Cerebellar cortex (tissue), 1 donor: ENCODE measurements at regions not wholly inside any gene's neighbourhood (a gene's known extent, or its start where the extent isn't known, plus 50 kb on each side); places are given as distances from the start of the nearest gene placed in this dataset.
"Not testable (repeated sequence)": the region's sequence is repeated elsewhere in the genome, so short reads cannot be mapped to it uniquely, and the experiment has no call there.

ENCODE experiments used
- DNase-seq: peaks from one replicate; pipeline ENCODE4 v3.0.0-alpha.2; 2015; ENCODE audit warnings: low spot score

DNA sequence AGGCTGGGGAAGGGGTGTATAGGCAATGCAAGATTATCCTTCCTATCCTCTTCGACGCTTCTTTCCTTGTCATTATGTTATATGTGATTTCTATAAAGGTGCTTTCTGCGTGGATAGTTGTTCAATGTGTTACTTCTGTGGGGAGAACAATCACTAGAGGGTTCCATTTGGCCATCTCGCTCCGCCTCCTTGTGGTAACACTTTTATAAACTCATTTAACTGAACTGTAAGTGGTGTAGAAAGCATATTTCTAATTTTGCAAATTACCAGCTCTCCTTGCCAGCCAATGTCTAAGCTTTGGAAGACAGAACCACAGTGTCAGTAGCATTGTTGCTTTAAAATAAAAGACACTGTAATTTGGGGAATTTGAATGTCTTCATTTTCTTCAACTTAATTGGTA lies 1093.7 kb upstream of the MIR17HG start:
- no peak for DNase-seq

DNA sequence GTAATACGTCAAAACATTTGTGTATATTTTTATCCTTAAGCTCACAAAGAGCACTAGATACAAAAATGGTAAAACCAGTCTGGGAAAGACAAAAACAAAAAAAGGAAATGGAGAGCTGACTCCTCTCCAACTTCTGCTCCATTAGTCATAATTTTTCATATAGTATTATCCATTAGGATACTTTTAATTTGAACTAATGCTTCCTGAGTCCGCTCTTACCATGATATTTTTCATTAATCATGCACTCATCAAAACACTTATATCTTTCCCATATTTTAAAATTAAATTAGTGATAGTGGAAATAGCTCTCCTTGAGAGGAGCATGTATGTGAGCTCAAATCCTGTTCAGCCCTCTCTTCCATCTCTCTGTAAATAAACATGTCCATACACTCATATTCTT lies 1093.0 kb upstream of the MIR17HG start:
- no peak for DNase-seq

DNA sequence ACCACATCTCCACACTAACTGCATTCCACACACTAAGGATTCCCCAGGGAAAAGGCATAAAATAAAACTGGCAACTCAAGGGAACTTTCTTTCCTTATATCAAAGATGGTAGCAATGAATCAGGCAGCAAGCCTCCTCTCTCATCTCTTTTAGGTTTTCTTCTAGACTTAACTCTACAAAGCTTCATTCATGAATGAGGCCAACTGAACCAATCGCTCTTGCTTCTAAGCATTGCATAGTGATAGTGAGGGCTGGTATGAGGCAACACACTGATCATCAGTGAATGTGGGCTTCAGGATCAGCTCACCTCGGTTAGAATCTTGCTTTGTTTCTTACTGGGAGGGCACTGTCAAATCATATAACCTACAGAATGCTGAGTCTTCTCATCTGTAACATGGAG lies 1090.7 kb upstream of the MIR17HG start:
- no peak for DNase-seq

DNA sequence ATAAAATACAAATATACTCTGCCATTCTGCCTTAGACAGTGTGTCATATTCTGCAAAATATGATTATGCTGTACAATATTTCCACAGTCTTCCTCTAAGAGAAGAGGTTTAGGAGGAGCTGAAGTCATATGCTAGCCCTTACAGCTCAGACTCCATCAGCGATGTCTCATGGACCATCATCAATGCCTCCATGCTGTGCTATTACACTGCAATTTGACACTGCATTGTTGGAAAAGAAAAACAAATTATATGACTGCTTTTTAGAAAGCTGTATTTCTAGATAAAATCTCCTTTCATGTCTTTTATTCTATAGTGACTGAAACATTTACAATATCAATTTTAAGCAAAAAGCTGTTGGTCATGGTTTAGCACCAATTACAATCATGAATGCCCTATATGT lies 1089.4 kb upstream of the MIR17HG start:
- no peak for DNase-seq

DNA sequence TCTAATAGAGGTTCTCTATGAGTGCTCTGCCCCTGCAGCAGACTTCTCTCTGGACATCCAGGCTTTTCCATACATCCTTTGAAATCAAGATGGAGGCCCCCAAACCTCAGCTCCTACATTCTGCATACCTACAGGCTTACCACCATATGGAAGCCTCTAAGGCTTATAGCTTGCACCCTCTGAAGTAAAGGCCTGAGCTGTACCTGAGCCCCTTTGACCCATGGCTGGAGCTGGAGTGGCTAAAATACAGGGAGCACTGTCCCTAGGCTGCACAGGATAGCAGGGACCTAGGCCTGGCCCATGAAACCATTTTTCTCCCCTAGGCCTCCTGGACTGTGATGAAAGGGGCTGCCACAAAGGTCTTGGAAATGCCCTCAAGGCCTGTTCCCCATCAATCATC lies 1086.1 kb upstream of the MIR17HG start:
- DNase-seq, result no peak

DNA sequence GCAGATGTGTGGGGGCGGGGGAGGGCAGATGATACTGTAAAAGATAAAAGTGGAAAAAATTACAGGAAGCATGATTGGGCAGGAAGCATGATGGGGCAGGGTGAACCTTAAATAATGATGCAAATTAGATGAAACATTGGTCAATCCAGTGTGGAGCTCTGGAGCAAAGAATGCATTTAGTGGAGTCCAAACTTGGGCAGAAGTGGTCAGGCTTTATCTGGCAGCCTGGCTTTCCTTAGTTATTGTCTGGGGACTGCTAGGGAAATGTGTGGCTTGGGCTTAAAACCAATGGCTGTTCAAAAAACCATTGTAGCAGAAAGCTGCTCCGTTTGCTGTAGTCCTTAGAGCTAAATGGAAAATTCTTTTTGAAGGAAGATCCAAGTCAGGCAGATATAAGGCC lies 1077.3 kb upstream of the MIR17HG start:
- no peak for DNase-seq

DNA sequence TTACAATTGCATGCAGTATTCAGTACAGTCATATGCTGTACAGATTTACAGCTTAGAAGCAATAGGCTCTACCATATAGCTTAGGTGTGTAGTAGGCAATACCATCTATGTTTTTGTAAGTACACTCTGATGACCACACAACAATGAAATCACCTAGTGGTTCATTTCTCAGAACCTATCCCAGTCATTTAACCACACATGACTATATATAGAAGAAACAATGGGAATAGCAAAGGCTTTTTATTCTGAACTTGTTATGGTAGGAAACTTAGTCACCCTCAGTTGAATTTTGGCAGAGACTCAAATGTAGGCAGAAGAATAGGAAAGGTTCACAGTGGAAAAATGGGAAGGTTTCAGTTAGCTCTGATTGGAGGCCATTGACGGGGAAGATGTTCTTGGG lies 1075.1 kb upstream of the MIR17HG start:
- no peak for DNase-seq

DNA sequence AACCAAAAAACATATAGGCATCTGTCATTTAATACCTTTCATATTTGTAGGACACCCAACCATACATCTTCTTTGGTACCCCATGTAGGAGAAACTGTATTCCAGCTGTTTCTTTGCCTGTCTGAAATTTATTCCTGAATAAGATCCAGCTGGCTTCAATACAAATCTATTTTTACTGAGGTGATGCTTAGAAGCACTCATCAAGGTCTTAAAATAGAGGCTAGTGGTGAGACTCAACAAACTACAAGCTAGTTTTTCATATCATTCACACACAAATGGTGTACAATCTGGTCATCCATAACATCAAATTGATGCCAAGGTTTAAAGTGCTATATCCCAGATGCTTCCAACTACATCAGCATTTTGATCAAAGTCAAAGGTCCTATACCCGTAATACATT lies 1071.3 kb upstream of the MIR17HG start:
- DNase-seq, result no peak

DNA sequence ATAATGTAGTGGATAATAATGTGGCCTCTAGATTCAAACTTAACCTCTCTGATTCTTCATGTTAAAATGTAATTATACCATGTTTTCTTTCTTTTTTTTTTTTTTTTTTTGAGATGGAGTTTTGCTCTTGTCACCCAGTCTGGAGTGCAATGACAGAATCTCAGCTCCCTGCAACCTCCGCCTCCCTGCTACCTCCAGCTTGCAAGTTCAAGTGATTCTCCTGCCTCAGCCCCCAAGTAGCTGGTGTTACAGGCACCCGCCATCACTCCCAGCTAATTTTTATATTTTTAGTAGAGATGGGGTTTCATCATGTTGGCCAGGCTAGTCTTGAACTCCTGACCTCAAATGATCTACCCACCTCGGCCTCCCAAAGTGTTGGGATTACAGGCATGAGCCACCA lies 1069.3 kb upstream of the MIR17HG start:
- DNase-seq, result not testable (repeated sequence)

DNA sequence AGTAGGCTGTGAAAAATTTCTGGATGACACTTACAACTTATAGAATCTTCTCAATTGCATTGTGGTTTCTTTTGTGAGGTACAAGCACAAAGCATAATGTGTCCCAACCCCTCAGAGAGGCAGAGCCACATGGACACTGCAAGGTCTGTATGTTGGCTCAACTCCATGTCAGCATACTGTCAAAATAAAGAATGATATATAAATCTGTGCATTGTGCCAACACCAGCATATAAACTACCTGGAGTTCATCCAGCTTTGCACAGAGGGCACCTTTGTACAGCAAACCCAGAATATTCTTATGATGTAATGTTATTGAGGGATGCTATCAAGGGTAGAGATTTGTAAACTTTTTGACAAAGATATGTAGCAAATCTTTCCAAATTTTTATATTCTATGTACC lies 1065.8 kb upstream of the MIR17HG start:
- no peak for DNase-seq

DNA sequence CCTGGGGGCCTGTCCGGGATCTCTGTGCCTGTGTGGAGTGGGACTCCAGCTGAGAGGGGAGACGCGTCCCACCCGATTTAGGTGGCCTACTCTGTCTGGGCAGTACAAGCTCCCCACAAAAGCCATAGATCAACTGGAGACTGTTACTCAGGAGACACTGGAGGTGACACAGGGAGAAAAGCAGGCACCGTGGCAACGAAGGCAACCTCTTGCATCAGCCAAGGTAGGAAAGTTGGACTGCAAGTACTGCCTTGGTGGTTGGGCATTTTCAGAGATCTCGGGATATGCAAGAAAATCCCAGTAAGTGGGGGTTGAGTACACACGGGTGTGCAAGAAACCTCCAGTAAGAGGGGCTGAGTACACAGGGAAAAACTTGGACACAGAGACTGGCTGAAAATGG lies 1060.0 kb upstream of the MIR17HG start:
- no peak for DNase-seq

DNA sequence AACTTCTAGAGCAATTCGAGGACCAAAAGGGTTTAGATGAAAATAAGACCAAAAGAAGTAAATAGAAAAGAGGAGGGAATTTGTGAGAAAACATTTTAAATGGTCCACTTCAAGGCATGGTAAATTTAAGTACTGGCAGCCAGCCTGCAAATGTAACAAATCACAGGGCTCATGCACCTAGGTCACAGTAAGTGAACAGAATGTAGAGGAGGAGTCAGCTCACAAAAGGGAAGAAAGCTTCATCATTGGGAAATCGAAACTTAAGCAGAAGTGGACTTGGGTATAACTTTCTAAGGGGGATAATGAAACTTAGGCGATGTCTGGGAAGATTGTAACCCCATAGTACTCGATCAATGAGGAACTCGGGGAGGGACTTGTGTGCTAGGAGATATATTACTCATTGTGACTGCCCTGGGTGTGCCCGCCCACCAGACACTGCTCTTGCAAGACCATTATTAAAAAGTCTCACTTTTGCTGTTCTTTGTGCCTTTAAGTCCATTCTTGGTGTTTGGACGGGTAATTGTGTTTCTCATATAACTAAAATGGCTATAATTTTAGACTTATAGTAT lies 1053.6 kb upstream of the MIR17HG start:
- no peak for DNase-seq

DNA sequence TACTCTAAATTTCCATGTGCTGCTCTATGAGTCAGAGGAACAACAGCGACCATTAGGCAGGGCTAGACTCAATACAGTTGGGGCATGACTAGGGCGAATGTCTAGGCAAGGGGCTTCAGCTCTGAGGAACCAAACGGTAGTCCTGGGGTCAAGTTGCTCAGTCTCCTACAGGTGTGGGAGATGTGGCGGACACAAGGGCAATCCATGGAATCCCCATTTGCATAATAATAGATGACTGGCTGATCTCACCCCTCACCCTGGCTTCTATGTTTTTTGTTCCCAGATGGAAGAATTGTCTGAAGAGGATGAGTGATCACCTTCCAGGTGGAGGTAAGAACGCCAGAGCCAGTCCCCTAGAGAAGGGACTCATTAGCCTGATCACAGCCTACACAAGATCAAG lies 1048.2 kb upstream of the MIR17HG start:
- no peak for DNase-seq

DNA sequence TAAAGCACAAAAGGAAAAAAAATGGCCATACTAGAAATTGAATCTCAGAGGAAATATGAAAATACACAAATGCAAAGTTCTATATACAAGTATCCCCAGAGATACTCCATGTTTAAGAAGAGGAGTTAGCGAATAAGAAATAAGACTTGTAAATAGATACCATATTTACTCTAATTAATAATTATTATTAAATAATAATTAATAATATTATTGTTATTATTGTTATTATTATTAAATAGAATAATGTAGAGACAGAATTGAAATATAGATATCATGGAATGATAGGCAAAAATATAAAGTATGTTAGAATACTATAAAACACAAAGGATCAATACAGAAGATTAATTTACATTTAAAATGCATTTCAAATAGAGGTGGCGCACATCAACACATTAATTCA lies 1047.5 kb upstream of the MIR17HG start:
- DNase-seq, result no peak

DNA sequence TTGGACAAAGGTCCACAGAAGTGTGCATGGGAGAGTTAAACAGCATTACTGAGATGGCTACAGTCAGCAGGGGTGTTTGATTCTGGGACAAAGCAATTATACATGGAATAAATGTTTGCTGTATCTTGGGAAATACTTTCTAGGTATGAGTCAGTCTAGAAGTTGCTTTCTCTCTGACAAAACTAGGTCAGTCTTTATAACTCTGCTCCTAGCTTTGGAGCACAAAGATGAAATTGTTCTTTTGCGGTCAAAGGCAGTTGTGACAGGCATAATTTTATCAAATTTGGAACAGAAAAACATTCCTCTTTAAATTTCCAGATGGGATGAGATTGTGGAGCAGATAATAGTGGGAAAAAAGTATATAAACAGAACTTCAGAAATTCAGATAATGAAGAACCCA lies 1045.4 kb upstream of the MIR17HG start:
- no peak for DNase-seq

DNA sequence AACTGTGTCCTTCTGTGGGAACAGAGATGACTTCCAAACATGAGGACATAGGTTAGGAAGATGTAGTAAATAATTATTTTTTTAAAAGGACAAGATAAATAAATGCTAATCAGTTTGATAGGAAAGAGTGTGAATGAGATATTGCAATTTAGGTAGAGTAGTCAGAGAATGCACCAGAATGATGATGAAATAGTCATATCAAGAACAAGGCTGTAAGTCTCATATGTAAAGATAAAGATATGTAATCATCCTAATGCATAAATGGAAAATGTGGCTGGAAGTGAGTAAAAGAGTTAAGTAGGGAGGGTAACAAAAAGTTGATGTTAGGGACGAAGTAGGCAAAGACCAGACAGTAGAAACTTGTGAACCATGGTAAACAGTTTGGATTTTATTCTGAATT lies 1041.7 kb upstream of the MIR17HG start:
- DNase-seq, result no peak

DNA sequence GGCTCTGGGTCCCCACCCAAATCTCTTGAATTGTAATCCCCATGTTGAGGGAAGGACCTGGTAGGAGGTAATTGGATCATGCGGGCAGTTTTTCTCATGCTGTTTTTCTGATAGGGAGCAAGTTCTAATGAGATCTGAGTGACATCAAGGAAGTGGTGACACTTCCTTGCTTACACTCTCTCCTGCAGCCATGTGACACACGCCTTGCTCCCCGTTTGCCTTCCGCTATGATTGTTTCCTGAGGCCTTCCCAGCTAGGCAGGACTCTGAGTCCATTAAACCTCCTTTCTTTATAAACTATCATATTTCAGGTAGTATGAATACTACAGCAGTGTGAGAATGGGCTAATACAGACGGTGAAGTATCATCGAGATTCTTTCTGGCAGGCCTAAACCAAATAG lies 1040.4 kb upstream of the MIR17HG start:
- DNase-seq, result no peak

DNA sequence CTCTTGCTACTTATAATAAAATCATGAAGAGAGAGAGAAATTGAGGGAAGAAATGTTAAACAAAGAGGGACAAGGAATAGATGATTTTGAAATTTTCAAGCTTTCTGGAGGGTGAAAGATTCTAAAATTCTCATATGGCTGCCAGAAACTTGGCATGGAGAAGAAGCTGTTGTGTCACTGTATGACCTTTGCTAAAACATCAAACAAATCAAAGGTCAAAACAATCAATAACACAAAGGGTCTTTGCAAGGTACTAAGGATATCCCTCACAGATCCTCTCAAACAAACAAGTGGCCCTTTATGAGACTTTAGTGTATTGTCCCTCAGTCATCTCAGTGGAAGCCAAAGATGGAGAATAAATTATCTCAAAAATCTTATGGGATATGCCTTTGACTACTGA lies 1039.2 kb upstream of the MIR17HG start:
- DNase-seq, result no peak

DNA sequence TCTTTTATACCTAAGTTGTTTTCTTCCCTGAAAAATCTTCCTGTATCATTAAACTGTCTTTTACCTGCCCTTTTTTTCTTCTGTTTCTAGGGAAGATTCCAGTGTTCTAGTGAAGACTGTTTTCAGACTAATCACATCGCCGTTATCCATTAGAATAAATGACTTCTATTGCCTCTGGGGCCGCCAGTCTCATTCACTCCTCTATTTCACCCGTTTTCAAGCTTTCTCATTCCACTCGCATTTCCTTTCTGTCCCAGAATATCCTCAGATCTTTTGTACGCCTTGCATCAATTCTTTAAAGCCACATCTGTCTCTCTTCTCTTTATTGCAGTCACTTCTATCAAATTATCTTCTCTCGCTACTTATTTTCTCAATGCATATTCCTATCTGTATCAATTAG lies 1035.6 kb upstream of the MIR17HG start:
- DNase-seq, result no peak

DNA sequence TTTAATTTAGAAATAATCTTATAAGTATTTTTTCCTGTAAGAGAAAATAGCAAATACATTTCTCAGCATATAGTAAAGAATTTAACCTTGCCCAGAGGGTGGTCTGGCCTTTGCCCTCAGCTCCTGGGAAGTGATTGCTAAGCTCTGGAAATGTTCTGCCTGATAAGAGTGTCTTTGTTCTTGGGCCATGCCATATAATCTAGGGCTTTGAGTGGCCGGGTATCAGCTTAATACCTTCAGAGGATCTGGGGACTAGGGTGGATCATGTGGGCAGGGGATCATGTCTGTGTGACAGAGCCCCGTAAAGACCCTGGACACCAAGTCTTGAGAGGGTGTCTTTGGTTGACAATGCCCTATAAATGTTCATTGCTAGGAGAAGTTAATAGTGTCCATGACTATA lies 1032.4 kb upstream of the MIR17HG start:
- DNase-seq, result no peak

DNA sequence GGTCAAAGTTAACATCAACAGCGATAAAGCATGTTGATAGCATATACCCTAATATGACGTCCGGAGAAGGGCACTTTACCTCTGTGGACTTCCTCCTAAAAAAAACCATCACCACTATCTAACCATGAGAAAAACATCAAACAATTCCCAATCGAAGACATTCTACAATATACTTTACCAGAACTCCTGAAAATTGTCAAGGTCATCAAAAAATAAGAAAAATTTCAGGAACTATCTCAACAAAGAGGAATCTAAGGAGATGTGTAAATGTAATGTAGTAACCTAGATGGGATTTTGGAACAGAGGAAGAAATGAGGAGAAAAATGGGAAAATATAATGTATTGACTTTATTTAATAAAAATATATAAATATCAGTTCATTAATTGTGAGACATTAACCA lies 1026.8 kb upstream of the MIR17HG start:
- no peak for DNase-seq

DNA sequence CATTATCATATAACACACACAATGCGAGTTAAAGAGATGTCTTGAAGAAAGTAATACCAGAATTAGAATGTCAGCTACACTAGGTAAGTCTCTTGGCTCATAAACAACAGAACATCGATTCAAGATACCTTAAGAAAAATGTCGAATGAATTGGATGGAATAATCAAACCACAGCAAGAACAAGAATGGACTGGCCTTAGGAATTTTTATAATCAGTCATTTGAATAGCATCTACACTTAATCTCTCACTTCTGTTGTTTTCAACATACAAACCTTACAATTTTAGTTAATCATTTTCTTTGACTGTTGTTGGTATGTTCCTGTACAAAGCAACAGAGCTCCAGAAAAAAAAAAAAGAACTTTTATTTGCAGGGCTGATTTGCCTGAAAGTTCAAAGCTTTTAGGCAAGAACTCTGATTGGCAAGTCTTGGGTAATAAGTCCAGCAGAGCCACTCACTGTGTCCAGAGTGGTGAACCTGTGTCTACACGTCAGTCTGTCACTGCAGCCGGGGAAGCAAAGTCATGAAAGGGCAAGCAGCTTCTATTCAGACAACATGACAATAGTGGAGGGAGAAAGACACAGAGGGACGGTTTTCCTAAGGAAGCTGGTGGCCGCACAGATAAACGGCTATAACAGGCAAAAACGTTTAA lies 1026.1 kb upstream of the MIR17HG start:
- no peak for DNase-seq

DNA sequence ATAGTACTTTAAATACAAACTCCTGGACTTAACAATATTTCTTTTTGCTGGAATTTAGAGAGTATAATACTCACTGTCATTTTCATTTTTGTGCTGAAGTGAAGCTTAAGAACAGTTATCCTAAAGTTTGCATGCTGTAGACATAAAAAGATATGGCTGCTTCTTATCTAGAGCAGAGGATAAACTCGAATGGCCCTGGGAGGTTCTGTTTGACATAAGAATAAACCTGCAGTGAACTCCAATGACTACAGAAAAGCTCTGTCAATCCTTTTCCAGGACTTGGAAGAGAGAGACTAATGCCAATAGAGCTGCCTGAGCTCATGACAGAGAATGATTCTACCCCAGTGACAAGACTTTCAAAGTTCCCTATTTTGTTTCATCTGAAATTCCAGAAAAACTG lies 1017.8 kb upstream of the MIR17HG start:
- no peak for DNase-seq

DNA sequence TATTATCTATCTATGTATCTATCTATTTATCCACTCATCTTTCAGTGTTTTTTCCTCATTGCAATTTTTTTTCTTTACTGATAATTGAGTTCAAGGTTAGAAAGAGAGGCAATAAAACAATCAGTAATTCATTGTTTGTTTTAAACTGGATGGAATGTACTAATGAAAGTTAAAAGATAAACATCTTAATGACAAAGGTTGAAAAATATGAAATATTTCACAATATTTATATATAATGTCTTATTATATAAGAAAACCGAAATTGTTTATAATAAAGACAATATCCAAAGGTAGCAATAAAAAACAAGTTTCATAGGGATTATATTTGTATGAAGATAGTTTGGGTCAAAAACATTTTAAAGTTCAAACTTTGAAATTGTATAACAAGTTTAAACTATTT lies 1015.5 kb upstream of the MIR17HG start:
- no peak for DNase-seq

DNA sequence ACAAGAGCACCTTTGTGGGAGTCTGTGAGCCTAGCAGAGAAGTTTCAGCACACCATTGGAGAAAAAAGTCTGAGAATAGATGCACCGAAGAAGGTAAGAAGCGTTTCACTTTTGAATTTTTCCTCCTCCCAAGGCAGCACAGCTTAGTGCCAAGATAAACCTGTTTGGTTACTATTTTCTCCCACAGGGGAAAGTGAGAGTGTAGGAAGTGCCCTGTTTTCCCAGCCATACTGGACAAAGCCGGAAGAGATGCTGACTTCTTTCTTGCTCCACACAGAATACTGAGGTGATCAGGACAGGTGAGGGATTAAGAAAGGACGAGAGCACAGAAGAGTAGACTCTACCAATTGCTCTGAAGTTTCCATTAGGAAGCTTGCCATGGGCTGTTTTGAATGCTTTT lies 1011.0 kb upstream of the MIR17HG start:
- no peak for DNase-seq
